Esophagus muscularis mucosa (tissue), 4 donors: ENCODE measurements at regions not wholly inside any gene's neighbourhood (a gene's known extent, or its start where the extent isn't known, plus 50 kb on each side); places are given as distances from the start of the nearest gene placed in this dataset.

Experiments
- CTCF ChIP-seq, 3 experiments: fragments of 200-600 bp in 2 of 3; fragments of 450-650 bp in 1 of 3; sonication (generic) in 2 of 3; IDR thresholded peaks; one replicate each; pipeline ENCODE4 v1.5.1; 2017 to 2019; ENCODE audit warnings: antibody characterized with exemption in 3 of 3, mild to moderate bottlenecking in 2 of 3, moderate library complexity in 1 of 3
- EP300 ChIP-seq: sonication (generic); formaldehyde crosslinking; IDR thresholded peaks from one replicate; pipeline ENCODE4 v1.6.1; 2017; ENCODE audit warnings: antibody characterized with exemption
- POLR2A ChIP-seq: fragments of 450-650 bp; IDR thresholded peaks from one replicate; pipeline ENCODE4 v1.6.1; 2017; ENCODE audit warnings: antibody characterized with exemption, moderate library complexity, mild to moderate bottlenecking, low read depth
- POLR2AphosphoS5 ChIP-seq, 2 donors: sonication (generic); formaldehyde crosslinking; IDR thresholded peaks; one replicate each; pipeline ENCODE4 v1.6.1; 2017; ENCODE audit warnings: antibody characterized with exemption in 2 of 2

DNA sequence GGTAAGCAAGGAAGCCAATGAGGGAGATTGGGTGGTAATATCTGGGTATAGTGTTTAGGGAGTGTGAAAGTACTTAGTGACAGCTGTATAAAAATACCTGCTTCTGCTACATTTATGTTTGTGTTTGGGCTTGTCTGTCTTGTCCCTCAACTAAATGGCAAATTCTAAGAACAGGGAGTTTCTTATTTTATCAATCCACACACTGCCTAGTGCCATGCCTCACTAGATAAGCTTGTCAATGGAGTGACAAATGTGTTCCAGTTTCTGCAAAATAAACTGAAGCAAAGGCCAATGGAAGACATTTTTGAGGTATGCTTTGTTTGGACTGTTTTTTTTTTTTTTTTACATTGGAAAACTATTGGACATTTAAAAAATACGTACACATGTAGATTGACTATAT, 418.0 kb downstream of the SH2D1A start:
- no peak for TF ChIP-seq CTCF (IDR thresholded peaks at IDR 0.05)
- TF ChIP-seq POLR2A = no peak
- no peak for TF ChIP-seq POLR2AphosphoS5 (IDR thresholded peaks at IDR 0.05)
- no peak for TF ChIP-seq EP300
